ENCODE measurements at regions not wholly inside any gene's neighbourhood (a gene's known extent, or its start where the extent isn't known, plus 50 kb on each side); places are given as distances from the start of the nearest gene placed in this dataset.

GRCh38 chr12:107875786-107876185, 101.3 kb downstream of the ASCL4 start:
- Histone ChIP-seq H3K4me3 (no peak overlapping the region), H3K4me1 (no peaks in the 10 kb centered on the region), H3K9me3 (no peaks in the 10 kb centered on the region), H3K27ac (no peak overlapping the region), H3K27me3 (no peaks in the 10 kb centered on the region), H3K36me3 (no peaks in the 10 kb centered on the region)
- no peak for DNase-seq
- no peak for TF ChIP-seq CTCF (IDR thresholded peaks at IDR 0.05)
- TF ChIP-seq POLR2A (IDR thresholded peaks at IDR 0.05): no peak
- no peak for ATAC-seq (ENCODE audit: low FRiP score in 2 of 2)
- WGBS, 2 donors: 42 to 75% methylated on average over 7 of the region's 7 CpGs

- no peak overlapping the region for H3K27ac ChIP-seq
- H3K4me3 ChIP-seq: no peak overlapping the region
- 12% methylated on average over 7 of the region's 7 CpGs for WGBS, 2 donors
- ATAC-seq (ENCODE audit: low FRiP score in 2 of 2): peak in 1 of 2 donors; percentile 90
- TF ChIP-seq CTCF (IDR thresholded peaks at IDR 0.05) (peak; percentile 25 to 62 (median 56)), POLR2A (IDR thresholded peaks at IDR 0.05) (no peak), EP300 (IDR thresholded peaks at IDR 0.05) (no peak), POLR2AphosphoS5 (IDR thresholded peaks at IDR 0.05) (no peak)
- H3K4me1 ChIP-seq: no peaks in the 10 kb centered on the region
- H3K9me3 ChIP-seq: no peaks in the 10 kb centered on the region
- H3K27me3 ChIP-seq: no peaks in the 10 kb centered on the region
- peak in 1 of 2 donors; percentile 60 for DNase-seq
- no peaks in the 10 kb centered on the region for H3K36me3 ChIP-seq
Measured at GRCh38 chr12:107884769-107885694, 110.5 kb downstream of the ASCL4 start.

GRCh38 chr12:107888789-107889188, 114.3 kb downstream of the ASCL4 start:
- TF ChIP-seq POLR2A (IDR thresholded peaks at IDR 0.05) (no peak), CTCF (IDR thresholded peaks at IDR 0.05) (no peak), EP300 (IDR thresholded peaks at IDR 0.05) (no peak), POLR2AphosphoS5 (IDR thresholded peaks at IDR 0.05) (no peak)
- H3K4me1 ChIP-seq: no peaks in the 10 kb centered on the region
- H3K4me3 ChIP-seq: no peak overlapping the region
- H3K27ac ChIP-seq: no peak overlapping the region
- no peaks in the 10 kb centered on the region for H3K27me3 ChIP-seq
- DNase-seq: no peak
- no peaks in the 10 kb centered on the region for H3K36me3 ChIP-seq
- ATAC-seq (ENCODE audit: low FRiP score in 2 of 2): no peak
- no peaks in the 10 kb centered on the region for H3K9me3 ChIP-seq
- 86 to 92% methylated on average over 4 of the region's 4 CpGs for WGBS, 2 donors

- Histone ChIP-seq H3K4me3 (no peak overlapping the region), H3K27ac (no peak overlapping the region), H3K9me3 (no peaks in the 10 kb centered on the region), H3K4me1 (no peaks in the 10 kb centered on the region), H3K27me3 (no peaks in the 10 kb centered on the region), H3K36me3 (no peaks in the 10 kb centered on the region)
- peak in 1 of 6 experiments; percentile 26 for TF ChIP-seq CTCF (IDR thresholded peaks at IDR 0.05)
- no peak for TF ChIP-seq POLR2A (IDR thresholded peaks at IDR 0.05)
- TF ChIP-seq EP300 (IDR thresholded peaks at IDR 0.05): no peak
- TF ChIP-seq POLR2AphosphoS5 (IDR thresholded peaks at IDR 0.05): no peak
- no peak for ATAC-seq (ENCODE audit: low FRiP score in 2 of 2)
- WGBS, 2 donors: 64 to 76% methylated on average over 3 of the region's 3 CpGs
- DNase-seq: no peak
Measured at GRCh38 chr12:107891967-107892366, 117.5 kb downstream of the ASCL4 start.

- Histone ChIP-seq H3K36me3 (no peaks in the 10 kb centered on the region), H3K27ac (no peak overlapping the region), H3K4me1 (no peaks in the 10 kb centered on the region), H3K27me3 (no peaks in the 10 kb centered on the region), H3K4me3 (no peak overlapping the region), H3K9me3 (no peaks in the 10 kb centered on the region)
- DNase-seq: no peak
- WGBS, 2 donors: 70 to 79% methylated on average over 3 of the region's 3 CpGs
- no peak for ATAC-seq (ENCODE audit: low FRiP score in 2 of 2)
- no peak for TF ChIP-seq POLR2AphosphoS5 (IDR thresholded peaks at IDR 0.05)
- TF ChIP-seq EP300 (IDR thresholded peaks at IDR 0.05): no peak
- TF ChIP-seq CTCF (IDR thresholded peaks at IDR 0.05): no peak
- no peak for TF ChIP-seq POLR2A (IDR thresholded peaks at IDR 0.05)
Measured at GRCh38 chr12:107894589-107894988, 120.1 kb downstream of the ASCL4 start.

Data from upper lobe of left lung (tissue), 6 donors.